KMS-11 (cell line): ENCODE measurements at regions not wholly inside any gene's neighbourhood (a gene's known extent, or its start where the extent isn't known, plus 50 kb on each side); places are given as distances from the start of the nearest gene placed in this dataset.

Experiments
- H2AFZ ChIP-seq: fragments of 200-600 bp; sonication (generic); 2 replicates; pipeline ENCODE4 v1.6.1; 2016; ENCODE audit warnings: antibody characterized with exemption, mixed run types, low read depth
- H3K27ac ChIP-seq: fragments of 200-600 bp; sonication (generic); 2 replicates; pipeline ENCODE4 v1.6.1; 2016; ENCODE audit warnings: mild to moderate bottlenecking, mixed run types
- H3K27me3 ChIP-seq: fragments of 200-600 bp; sonication (generic); 2 replicates; pipeline ENCODE4 v1.6.1; 2017; ENCODE audit warnings: mild to moderate bottlenecking, low read depth, mixed run types, moderate library complexity; ENCODE audit not compliant: insufficient read depth
- H3K36me3 ChIP-seq: fragments of 200-600 bp; sonication (generic); 2 replicates; pipeline ENCODE4 v1.6.1; 2017; ENCODE audit warnings: mild to moderate bottlenecking, mixed run types; ENCODE audit not compliant: insufficient read depth
- H3K4me1 ChIP-seq: fragments of 200-600 bp; sonication (generic); 2 replicates; pipeline ENCODE4 v1.6.1; 2016; ENCODE audit warnings: mild to moderate bottlenecking, low read depth, mixed run types; ENCODE audit not compliant: poor library complexity, severe bottlenecking
- H3K4me2 ChIP-seq: fragments of 200-600 bp; sonication (generic); 2 replicates; pipeline ENCODE4 v1.7.0; 2016; ENCODE audit warnings: mild to moderate bottlenecking, mixed run types
- H3K4me3 ChIP-seq: fragments of 200-600 bp; sonication (generic); IDR thresholded peaks from 2 replicates; pipeline ENCODE4 v1.6.1; 2017; ENCODE audit warnings: low read depth, low read length, mixed read lengths; ENCODE audit not compliant: insufficient read depth
- H3K79me2 ChIP-seq: fragments of 200-600 bp; sonication (generic); 2 replicates; pipeline ENCODE4 v1.6.1; 2016; ENCODE audit warnings: low read depth, mixed run types; ENCODE audit not compliant: insufficient read depth
- H3K9ac ChIP-seq: fragments of 200-600 bp; sonication (generic); 2 replicates; pipeline ENCODE4 v1.6.1; 2016; ENCODE audit warnings: mild to moderate bottlenecking, mixed run types
- H4K20me1 ChIP-seq: fragments of 200-600 bp; sonication (generic); 2 replicates; pipeline ENCODE4 v1.6.1; 2016; ENCODE audit warnings: mild to moderate bottlenecking, mixed run types; ENCODE audit not compliant: insufficient read depth
- CTCF ChIP-seq: fragments of 200-600 bp; sonication (generic); conservative IDR thresholded peaks from 2 replicates; pipeline ENCODE4 v1.6.1; 2017; ENCODE audit warnings: low read depth, mild to moderate bottlenecking, antibody characterized with exemption, low read length, moderate library complexity, mixed read lengths

- Histone ChIP-seq H3K9ac (no peak overlapping the region), H3K27me3 (no peaks in the 10 kb centered on the region), H2AFZ (no peak overlapping the region), H3K4me3 (no peak overlapping the region), H3K4me2 (no peak overlapping the region), H3K36me3 (no peaks in the 10 kb centered on the region), H3K27ac (no peak overlapping the region), H3K79me2 (no peaks in the 10 kb centered on the region), H3K4me1 (no peaks in the 10 kb centered on the region), H4K20me1 (no peaks in the 10 kb centered on the region)
- no peak for TF ChIP-seq CTCF
Measured at GRCh38 chr11:116199182-116199581, 573.6 kb downstream of the BUD13 start.

- H3K4me2 ChIP-seq, result no peak overlapping the region
Measured at GRCh38 chr11:116194156-116194904, 578.5 kb downstream of the BUD13 start.

GRCh38 chr11:116193321-116194131 is 579.3 kb downstream of the BUD13 start:
- no peaks in the 10 kb centered on the region for H3K27me3 ChIP-seq
- no peaks in the 10 kb centered on the region for H3K79me2 ChIP-seq
- H2AFZ ChIP-seq, result no peak overlapping the region
- no peak overlapping the region for H3K9ac ChIP-seq
- no peak overlapping the region for H3K27ac ChIP-seq
- H4K20me1 ChIP-seq, result no peaks in the 10 kb centered on the region
- H3K36me3 ChIP-seq, result no peaks in the 10 kb centered on the region
- no peak overlapping the region for H3K4me2 ChIP-seq
- no peak for TF ChIP-seq CTCF
- no peak overlapping the region for H3K4me3 ChIP-seq
- no peaks in the 10 kb centered on the region for H3K4me1 ChIP-seq

More at GRCh38 chr11:116194156-116194904, 578.5 kb downstream of the BUD13 start:
- no peak overlapping the region for H3K4me3 ChIP-seq
- TF ChIP-seq CTCF, result no peak
- H3K27ac ChIP-seq, result no peak overlapping the region
- no peak overlapping the region for H3K9ac ChIP-seq
- H3K79me2 ChIP-seq, result no peaks in the 10 kb centered on the region
- no peaks in the 10 kb centered on the region for H3K27me3 ChIP-seq
- H3K36me3 ChIP-seq, result no peaks in the 10 kb centered on the region
- no peak overlapping the region for H2AFZ ChIP-seq
- no peaks in the 10 kb centered on the region for H3K4me1 ChIP-seq
- H4K20me1 ChIP-seq, result no peaks in the 10 kb centered on the region

GRCh38 chr11:116192509-116193210 is 580.1 kb downstream of the BUD13 start:
- Histone ChIP-seq H3K79me2 (no peaks in the 10 kb centered on the region), H3K36me3 (no peaks in the 10 kb centered on the region), H2AFZ (no peak overlapping the region), H3K27me3 (no peaks in the 10 kb centered on the region), H3K4me1 (no peaks in the 10 kb centered on the region), H3K4me2 (no peak overlapping the region), H4K20me1 (no peaks in the 10 kb centered on the region), H3K27ac (no peak overlapping the region), H3K4me3 (no peak overlapping the region), H3K9ac (no peak overlapping the region)
- TF ChIP-seq CTCF, result no peak
